Fibroblast of lung (primary cell): ENCODE measurements at regions not wholly inside any gene's neighbourhood (a gene's known extent, or its start where the extent isn't known, plus 50 kb on each side); places are given as distances from the start of the nearest gene placed in this dataset.

Experiments
- CTCF ChIP-seq, 2 donors: IDR thresholded peaks in 1 of 2; conservative IDR thresholded peaks in 1 of 2; 1 replicate in 1 of 2; 2 replicates in 1 of 2; pipeline ENCODE4 v1.5.1; 2011 to 2012; ENCODE audit warnings: low read length in 2 of 2, control low read depth in 1 of 2, inconsistent platforms in 1 of 2, low read depth in 1 of 2, mild to moderate bottlenecking in 1 of 2
- EZH2 ChIP-seq: IDR thresholded peaks from 2 replicates; pipeline ENCODE4 v1.5.1; 2012; ENCODE audit warnings: low read length, control low read depth, mild to moderate bottlenecking; ENCODE audit errors: missing control alignments

- TF ChIP-seq CTCF (conservative IDR thresholded peaks at IDR 0.05 in 1 of 2, IDR thresholded peaks at IDR 0.05 in 1 of 2; ENCODE audit: low read depth in 1 of 2, low read length in 2 of 2) (no peak), EZH2 (no peak)
These were observed 578.0 kb upstream of the GRM7 start for GRCh38 chr3:6282918-6283317.
